ENCODE measurements at regions not wholly inside any gene's neighbourhood (a gene's known extent, or its start where the extent isn't known, plus 50 kb on each side); places are given as distances from the start of the nearest gene placed in this dataset.

DNA sequence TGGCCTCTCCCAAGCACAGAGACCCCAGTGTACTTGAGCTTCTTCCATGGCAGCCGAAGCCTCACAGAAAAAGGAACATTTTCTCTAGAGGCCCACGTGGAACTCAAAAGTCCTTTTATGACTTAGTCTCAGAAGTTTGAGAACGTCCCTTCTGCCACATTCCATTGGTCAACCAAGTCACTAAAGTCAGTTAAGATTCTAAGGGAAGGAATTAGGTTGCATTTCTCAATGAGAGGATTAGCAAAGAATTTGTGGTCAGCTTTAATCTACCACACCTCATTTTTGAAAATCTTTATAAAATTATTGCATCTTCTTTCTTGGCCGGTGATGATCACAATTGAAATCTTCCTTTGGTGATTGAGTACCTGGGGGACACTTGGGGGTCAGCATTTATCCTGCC is 279.9 kb upstream of the TBX3 start:
- WGBS, 2 experiments, result 91 to 96% methylated on average over 4 of the region's 4 CpGs
- Histone ChIP-seq H3K4me3 (ENCODE audit: insufficient read depth, low read depth, low read length) (no peak overlapping the region), H3K36me3 (ENCODE audit: control insufficient read depth, insufficient read depth, low read length) (no peaks in the 10 kb centered on the region), H3K4me1 (ENCODE audit: control insufficient read depth, insufficient read depth, low read length) (no peaks in the 10 kb centered on the region), H3K27ac (ENCODE audit: insufficient read depth, low read depth, low read length, poor library complexity, severe bottlenecking) (no peak overlapping the region), H3K27me3 (ENCODE audit: control insufficient read depth, insufficient read depth, low read length, poor library complexity, severe bottlenecking) (no peaks in the 10 kb centered on the region), H3K9me3 (ENCODE audit: control insufficient read depth, low read length) (no peaks in the 10 kb centered on the region)

- Histone ChIP-seq H3K27me3 (ENCODE audit: control insufficient read depth, insufficient read depth, low read length, poor library complexity, severe bottlenecking) (no peaks in the 10 kb centered on the region), H3K4me3 (ENCODE audit: insufficient read depth, low read depth, low read length) (no peak overlapping the region), H3K4me1 (ENCODE audit: control insufficient read depth, insufficient read depth, low read length) (peaks cover 3% of the 10 kb centered on the region), H3K27ac (ENCODE audit: insufficient read depth, low read depth, low read length, poor library complexity, severe bottlenecking) (no peak overlapping the region), H3K9me3 (ENCODE audit: control insufficient read depth, low read length) (no peaks in the 10 kb centered on the region), H3K36me3 (ENCODE audit: control insufficient read depth, insufficient read depth, low read length) (no peaks in the 10 kb centered on the region)
- WGBS, 2 experiments, result 94 to 96% methylated on average over 7 of the region's 7 CpGs
These were observed 277.5 kb upstream of the TBX3 start for GRCh38 chr12:114961491-114961890.

- Histone ChIP-seq H3K4me3 (ENCODE audit: insufficient read depth, low read depth, low read length) (no peak overlapping the region), H3K27ac (ENCODE audit: insufficient read depth, low read depth, low read length, poor library complexity, severe bottlenecking) (no peak overlapping the region), H3K4me1 (ENCODE audit: control insufficient read depth, insufficient read depth, low read length) (peaks cover 3% of the 10 kb centered on the region), H3K27me3 (ENCODE audit: control insufficient read depth, insufficient read depth, low read length, poor library complexity, severe bottlenecking) (no peaks in the 10 kb centered on the region), H3K9me3 (ENCODE audit: control insufficient read depth, low read length) (no peaks in the 10 kb centered on the region), H3K36me3 (ENCODE audit: control insufficient read depth, insufficient read depth, low read length) (no peaks in the 10 kb centered on the region)
- 78 to 81% methylated on average over 4 of the region's 4 CpGs for WGBS, 2 experiments
These were observed 274.6 kb upstream of the TBX3 start for GRCh38 chr12:114958538-114958937.

DNA sequence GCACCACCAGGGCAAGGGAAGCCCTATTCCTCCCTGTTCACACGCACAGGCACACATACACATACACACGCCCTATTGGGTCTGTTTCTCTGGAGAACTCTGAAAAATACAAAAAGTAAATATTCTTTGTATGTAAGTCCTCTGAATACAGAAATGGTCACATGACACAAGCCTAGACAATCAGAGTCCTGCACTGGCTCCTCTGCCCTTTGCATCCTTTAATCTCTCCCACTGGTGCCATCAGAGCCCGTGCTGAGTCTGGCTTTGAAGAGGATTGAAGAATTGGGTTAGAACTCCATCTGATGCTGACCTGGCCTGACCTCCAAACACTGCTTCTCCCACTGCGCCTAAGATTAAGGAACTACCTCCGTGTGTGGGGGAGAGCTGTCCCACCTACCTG is 273.2 kb upstream of the TBX3 start:
- Histone ChIP-seq H3K9me3 (ENCODE audit: control insufficient read depth, low read length) (no peaks in the 10 kb centered on the region), H3K27me3 (ENCODE audit: control insufficient read depth, insufficient read depth, low read length, poor library complexity, severe bottlenecking) (no peaks in the 10 kb centered on the region), H3K4me1 (ENCODE audit: control insufficient read depth, insufficient read depth, low read length) (peaks cover 3% of the 10 kb centered on the region), H3K4me3 (ENCODE audit: insufficient read depth, low read depth, low read length) (no peak overlapping the region), H3K36me3 (ENCODE audit: control insufficient read depth, insufficient read depth, low read length) (no peaks in the 10 kb centered on the region), H3K27ac (ENCODE audit: insufficient read depth, low read depth, low read length, poor library complexity, severe bottlenecking) (no peak overlapping the region)
- 78 to 87% methylated on average over 4 to 5 of the region's 5 CpGs for WGBS, 2 experiments

DNA sequence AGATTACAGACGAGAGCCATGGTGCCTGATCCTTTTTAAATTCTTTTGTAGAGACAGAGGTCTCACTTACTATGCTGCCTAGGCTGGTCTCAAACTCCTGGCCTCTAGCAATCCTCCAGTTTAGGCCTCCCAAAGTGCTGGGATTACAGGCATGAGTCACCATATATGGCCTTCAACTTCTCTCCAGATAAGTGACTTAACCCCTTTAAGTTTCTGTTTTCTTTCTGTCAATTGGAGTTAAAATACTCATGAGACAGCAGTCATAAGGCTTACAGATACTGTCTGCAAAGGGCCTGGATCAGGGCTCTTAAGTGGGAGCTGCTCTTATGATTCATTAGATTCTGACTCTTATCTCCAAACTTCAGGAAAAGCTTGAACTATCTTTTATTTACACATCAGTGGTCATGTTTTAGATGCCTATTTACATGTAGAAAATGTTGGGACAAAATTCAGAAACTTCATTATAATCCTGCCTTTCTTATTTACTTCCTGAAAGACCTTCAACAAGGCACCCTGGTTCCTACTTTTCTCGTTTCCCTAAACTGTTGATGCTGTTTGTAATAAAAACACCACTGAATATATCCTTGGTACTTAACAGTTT is 271.5 kb upstream of the TBX3 start:
- Histone ChIP-seq H3K27me3 (ENCODE audit: control insufficient read depth, insufficient read depth, low read length, poor library complexity, severe bottlenecking) (no peaks in the 10 kb centered on the region), H3K9me3 (ENCODE audit: control insufficient read depth, low read length) (no peaks in the 10 kb centered on the region), H3K27ac (ENCODE audit: insufficient read depth, low read depth, low read length, poor library complexity, severe bottlenecking) (no peak overlapping the region), H3K4me3 (ENCODE audit: insufficient read depth, low read depth, low read length) (no peak overlapping the region), H3K36me3 (ENCODE audit: control insufficient read depth, insufficient read depth, low read length) (no peaks in the 10 kb centered on the region), H3K4me1 (ENCODE audit: control insufficient read depth, insufficient read depth, low read length) (peaks cover 3% of the 10 kb centered on the region)
- WGBS, 2 experiments, result 84 to 92% methylated on average over 2 of the region's 2 CpGs

DNA sequence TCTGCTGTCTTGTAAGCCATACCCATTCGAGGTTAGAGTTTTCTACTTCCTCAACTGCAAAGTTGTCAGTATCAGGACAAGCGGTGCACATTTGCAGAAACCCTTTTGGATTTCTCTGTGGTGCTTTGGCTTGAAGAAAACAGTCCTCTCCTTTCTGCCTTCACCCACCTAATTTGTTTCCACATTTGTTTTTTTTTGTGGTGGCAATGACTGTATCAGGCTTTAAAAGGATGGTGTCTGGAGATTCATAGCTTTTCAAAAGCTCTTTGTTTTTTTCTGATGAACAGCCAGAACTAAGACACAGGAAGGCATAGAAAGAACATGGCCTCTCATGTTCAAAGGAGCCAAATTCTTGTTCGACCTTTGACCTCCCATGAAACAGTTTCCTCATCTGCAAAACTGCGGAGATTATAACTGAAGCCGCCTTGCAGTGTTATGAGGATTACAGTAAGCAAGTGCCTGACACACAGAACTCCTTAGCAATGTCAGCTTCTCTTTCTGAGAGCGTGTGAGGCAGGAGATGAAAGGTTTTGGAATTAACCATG is 270.6 kb upstream of the TBX3 start:
- Histone ChIP-seq H3K4me3 (ENCODE audit: insufficient read depth, low read depth, low read length) (no peak overlapping the region), H3K27me3 (ENCODE audit: control insufficient read depth, insufficient read depth, low read length, poor library complexity, severe bottlenecking) (peaks cover 7% of the 10 kb centered on the region), H3K36me3 (ENCODE audit: control insufficient read depth, insufficient read depth, low read length) (no peaks in the 10 kb centered on the region), H3K9me3 (ENCODE audit: control insufficient read depth, low read length) (no peaks in the 10 kb centered on the region), H3K27ac (ENCODE audit: insufficient read depth, low read depth, low read length, poor library complexity, severe bottlenecking) (no peak overlapping the region), H3K4me1 (ENCODE audit: control insufficient read depth, insufficient read depth, low read length) (peaks cover 3% of the 10 kb centered on the region)
- 94 to 95% methylated on average over 6 of the region's 6 CpGs for WGBS, 2 experiments

DNA sequence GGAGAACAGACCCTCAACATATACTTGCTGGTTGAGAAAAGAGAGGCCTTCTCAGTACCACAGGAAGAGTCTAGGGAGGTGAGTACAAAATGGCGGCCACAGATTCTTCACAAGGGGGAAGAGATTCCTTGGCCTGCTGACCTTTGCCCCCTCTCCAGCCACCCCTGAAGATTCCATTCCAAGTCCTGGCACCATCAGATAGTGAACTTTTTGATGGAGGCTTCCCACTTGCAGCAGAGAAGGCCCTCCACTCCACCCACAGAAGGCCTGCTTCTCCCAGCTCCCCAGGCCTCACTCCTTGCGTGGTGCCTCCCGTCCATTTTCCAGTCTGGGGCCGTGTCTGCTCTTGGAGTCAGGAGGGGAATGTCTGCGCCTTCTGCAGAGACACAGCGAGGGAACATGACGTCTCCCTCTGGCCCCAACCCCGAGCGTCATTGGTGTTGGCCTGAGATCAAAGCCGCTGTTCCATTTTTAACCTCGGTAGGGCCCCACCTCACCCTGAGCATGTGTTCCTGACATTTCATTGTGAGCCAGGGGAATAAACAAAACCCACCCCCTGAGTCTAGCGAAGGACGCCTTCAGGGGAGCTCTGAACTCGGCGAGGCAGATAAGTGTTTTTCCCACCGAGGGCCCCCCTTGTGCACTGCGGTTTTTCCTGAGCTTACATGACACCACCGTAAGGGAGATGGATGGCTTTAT is 268.7 kb upstream of the TBX3 start:
- Histone ChIP-seq H3K27me3 (ENCODE audit: control insufficient read depth, insufficient read depth, low read length, poor library complexity, severe bottlenecking) (peaks cover 7% of the 10 kb centered on the region), H3K4me3 (ENCODE audit: insufficient read depth, low read depth, low read length) (no peak overlapping the region), H3K27ac (ENCODE audit: insufficient read depth, low read depth, low read length, poor library complexity, severe bottlenecking) (no peak overlapping the region), H3K9me3 (ENCODE audit: control insufficient read depth, low read length) (no peaks in the 10 kb centered on the region), H3K36me3 (ENCODE audit: control insufficient read depth, insufficient read depth, low read length) (no peaks in the 10 kb centered on the region), H3K4me1 (ENCODE audit: control insufficient read depth, insufficient read depth, low read length) (peaks cover 11% of the 10 kb centered on the region)
- WGBS, 2 experiments, result 85 to 90% methylated on average over 18 of the region's 18 CpGs

DNA sequence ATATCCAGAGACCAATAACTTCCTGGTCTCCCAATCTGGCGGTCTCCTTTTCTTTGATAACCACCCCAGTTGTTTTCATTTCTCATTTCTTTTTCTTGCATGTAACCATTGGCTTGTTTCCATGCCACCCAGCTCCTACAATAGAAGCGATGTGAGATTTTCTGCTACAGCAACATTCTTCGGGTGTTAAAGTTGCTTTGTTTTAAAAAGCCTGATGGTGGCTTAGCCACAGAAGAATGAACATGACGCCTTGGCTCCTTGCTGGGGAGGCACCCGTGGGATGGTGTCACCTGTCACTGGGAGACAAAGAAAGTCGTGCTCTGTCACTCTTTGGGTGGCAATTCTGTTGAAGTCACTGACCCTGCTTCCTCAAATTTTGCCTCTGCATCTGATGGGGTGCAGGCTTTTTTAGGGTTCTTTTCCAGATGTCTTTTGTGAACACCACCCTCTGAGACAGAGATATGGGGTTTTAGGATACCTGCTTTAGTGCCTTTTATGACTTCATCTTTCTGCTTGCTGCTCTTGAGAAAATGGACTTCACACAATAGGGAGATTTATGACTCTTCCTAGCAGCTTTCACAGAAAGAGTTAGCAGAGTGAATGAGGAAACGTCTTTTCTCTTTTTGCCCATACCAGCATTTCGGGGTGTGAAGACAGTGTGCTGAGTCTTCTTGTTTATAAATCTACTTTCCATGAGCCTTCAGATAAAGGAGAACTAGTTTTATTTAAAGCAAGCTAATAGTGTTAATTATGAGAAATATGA is 265.3 kb upstream of the TBX3 start:
- no peak overlapping the region for H3K4me3 ChIP-seq (ENCODE audit: insufficient read depth, low read depth, low read length)
- no peaks in the 10 kb centered on the region for H3K9me3 ChIP-seq (ENCODE audit: control insufficient read depth, low read length)
- peaks cover 8% of the 10 kb centered on the region for H3K4me1 ChIP-seq (ENCODE audit: control insufficient read depth, insufficient read depth, low read length)
- no peak overlapping the region for H3K27ac ChIP-seq (ENCODE audit: insufficient read depth, low read depth, low read length, poor library complexity, severe bottlenecking)
- 47 to 73% methylated on average over 7 to 8 of the region's 8 CpGs for WGBS, 2 experiments
- H3K36me3 ChIP-seq (ENCODE audit: control insufficient read depth, insufficient read depth, low read length), result no peaks in the 10 kb centered on the region
- H3K27me3 ChIP-seq (ENCODE audit: control insufficient read depth, insufficient read depth, low read length, poor library complexity, severe bottlenecking), result peaks cover 7% of the 10 kb centered on the region

GRCh38 chr12:114945351-114945750 is 261.4 kb upstream of the TBX3 start:
- 40% methylated on average over 1 of the region's 2 CpGs; no CpG with 5 or more reads in 1 of the 2 experiments for WGBS, 2 experiments
- Histone ChIP-seq H3K4me1 (ENCODE audit: control insufficient read depth, insufficient read depth, low read length) (peaks cover 8% of the 10 kb centered on the region), H3K27me3 (ENCODE audit: control insufficient read depth, insufficient read depth, low read length, poor library complexity, severe bottlenecking) (peaks cover 6% of the 10 kb centered on the region), H3K27ac (ENCODE audit: insufficient read depth, low read depth, low read length, poor library complexity, severe bottlenecking) (no peak overlapping the region), H3K36me3 (ENCODE audit: control insufficient read depth, insufficient read depth, low read length) (no peaks in the 10 kb centered on the region), H3K4me3 (ENCODE audit: insufficient read depth, low read depth, low read length) (no peak overlapping the region), H3K9me3 (ENCODE audit: control insufficient read depth, low read length) (no peaks in the 10 kb centered on the region)

GRCh38 chr12:114944736-114945135 is 260.8 kb upstream of the TBX3 start:
- no peak overlapping the region for H3K27ac ChIP-seq (ENCODE audit: insufficient read depth, low read depth, low read length, poor library complexity, severe bottlenecking)
- H3K36me3 ChIP-seq (ENCODE audit: control insufficient read depth, insufficient read depth, low read length), result no peaks in the 10 kb centered on the region
- 92% methylated on average over 4 of the region's 4 CpGs for WGBS, 2 experiments
- H3K9me3 ChIP-seq (ENCODE audit: control insufficient read depth, low read length), result no peaks in the 10 kb centered on the region
- H3K4me1 ChIP-seq (ENCODE audit: control insufficient read depth, insufficient read depth, low read length), result peaks cover 8% of the 10 kb centered on the region
- H3K4me3 ChIP-seq (ENCODE audit: insufficient read depth, low read depth, low read length), result no peak overlapping the region
- H3K27me3 ChIP-seq (ENCODE audit: control insufficient read depth, insufficient read depth, low read length, poor library complexity, severe bottlenecking), result peaks cover under 1% of the 10 kb centered on the region
